Stimulated activated CD8-positive, alpha-beta memory T cell treated with anti-CD3 and anti-CD28 coated beads, Interleukin-15, amount 100 ng/mL, for 1 hour (primary cell): ENCODE measurements at regions not wholly inside any gene's neighbourhood (a gene's known extent, or its start where the extent isn't known, plus 50 kb on each side); places are given as distances from the start of the nearest gene placed in this dataset.

ENCODE experiments used
- DNase-seq: peaks from one replicate; pipeline ENCODE4 v3.0.0-alpha.2; 2020; ENCODE audit warnings: low read depth

DNA sequence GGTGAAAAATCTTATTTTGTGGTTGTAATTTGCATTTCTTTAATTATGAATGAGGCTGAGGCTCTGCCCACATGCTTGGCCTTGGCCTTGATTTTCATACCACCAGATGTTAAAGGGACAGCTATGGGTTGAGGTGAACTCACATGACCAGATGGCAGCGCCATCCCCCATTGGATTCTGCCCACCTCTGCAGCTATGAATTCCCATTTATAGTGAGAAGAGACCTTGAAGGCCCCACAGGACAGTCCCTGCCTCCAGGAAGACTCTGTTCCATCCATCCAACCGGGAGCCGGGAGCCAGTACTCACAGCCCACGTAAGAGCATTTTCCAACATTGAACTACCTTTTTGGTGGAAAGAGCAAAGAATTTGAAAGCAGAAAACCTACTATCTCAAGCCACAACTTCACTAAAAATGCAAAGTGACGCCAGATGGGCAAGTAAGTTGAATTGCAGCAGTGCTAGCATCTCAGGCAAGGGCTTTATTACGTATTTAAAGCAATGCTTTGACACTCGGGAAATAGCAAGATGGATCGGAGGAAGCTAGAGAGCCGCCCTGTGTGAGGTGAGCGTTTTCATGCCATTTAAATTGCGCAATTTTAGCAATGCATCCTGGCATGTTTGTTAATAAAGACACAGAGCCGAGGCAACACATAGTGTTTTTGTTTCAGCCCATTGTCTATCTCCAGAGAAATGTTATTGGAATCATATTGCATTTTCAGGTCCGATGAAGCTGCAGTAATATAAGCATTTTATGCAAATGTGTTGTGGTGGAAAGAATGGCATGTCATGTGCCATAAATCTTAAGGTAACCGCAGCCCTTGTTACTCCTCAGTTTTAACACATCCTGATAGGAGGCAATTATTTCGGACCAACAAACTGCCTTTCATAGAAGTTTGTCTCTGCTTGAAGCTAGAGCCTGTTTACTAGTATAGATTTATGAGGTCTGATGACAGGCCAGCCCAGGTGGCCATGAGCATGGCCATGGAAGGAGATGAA lies 273.4 kb upstream of the TNRC6C start:
- no peak for DNase-seq

DNA sequence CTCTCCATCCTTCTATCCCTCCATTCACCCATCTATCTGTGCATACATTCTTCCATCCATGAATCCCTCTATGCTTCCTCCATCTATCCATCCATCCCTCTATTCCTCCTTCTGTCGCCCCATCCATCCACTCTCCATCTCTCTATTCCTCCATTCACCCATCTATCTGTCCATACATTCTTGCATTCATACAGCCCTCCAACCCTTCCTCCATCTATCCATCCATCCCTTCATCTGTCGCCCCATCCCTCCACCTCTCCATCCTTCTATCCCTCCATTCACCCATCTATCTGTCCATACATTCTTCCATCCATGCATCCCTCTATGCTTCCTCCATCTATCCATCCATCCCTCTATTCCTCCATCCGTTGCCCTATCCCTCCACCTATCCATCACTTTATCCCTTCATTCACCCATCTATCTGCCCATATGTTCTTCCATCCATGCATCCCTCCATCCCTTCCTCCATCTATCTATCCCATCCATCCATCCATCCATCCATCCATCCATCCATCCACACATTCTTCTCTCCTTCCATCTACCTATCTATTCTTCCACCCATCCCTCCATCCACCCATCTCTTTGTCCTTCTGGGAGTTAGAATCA lies 272.5 kb upstream of the TNRC6C start:
- no peak for DNase-seq

DNA sequence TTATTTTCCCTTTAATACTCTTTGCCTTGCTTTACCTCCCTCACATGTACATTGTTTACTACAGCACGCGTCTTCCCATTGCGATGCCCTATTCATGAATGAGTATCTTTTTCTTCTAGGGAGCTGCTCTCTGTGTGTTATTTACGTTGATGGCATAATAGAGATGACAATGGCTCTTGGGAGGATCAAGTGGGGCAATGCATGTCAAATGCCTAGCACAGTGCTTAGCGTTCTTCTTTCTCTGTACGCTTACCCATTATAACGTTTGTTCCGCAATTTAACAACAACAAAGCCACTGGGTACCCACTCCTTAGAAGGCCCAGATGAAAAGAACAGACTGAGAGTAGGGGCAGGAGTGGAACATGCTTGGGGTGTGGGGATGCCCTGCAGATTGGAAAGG lies 271.6 kb upstream of the TNRC6C start:
- no peak for DNase-seq

DNA sequence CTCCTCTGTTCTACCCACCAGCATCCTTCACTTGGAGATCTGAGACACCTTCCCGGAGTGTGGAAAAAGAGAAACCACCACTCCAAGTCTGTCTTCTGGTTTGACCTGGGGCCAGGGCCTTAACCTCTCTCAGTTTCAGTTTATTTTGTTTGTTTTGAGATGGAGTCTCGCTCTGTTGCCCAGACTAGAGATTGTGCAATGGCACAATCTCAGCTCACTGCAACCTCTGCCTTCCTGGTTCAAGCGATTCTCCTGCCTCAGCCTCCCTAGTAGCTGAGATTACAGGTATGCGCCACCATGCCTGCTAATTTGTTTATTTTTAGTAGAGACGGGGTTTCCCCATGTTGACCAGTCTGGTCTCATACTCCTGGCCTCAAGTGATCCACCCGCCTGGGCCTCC lies 271.1 kb upstream of the TNRC6C start:
- DNase-seq = no peak

DNA sequence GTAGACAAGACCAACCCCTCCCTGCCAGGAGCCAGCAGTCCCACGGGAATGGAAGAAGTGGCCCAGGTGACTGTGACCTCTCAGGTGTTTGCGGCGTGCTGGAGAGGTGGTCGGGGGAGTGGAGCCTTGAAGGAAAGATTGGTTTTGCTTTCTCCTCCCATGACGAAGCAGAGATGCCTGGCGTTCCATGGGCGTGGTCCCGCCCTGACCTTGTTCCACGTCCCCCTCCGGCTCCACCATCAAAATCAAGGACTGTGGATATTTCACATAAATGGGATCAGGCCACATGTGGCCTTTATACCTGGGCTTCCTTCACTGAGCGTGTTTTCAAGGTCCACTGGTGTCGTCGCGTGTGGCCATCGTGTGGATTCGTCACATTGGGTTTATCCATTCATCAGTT lies 270.6 kb upstream of the TNRC6C start:
- no peak for DNase-seq

DNA sequence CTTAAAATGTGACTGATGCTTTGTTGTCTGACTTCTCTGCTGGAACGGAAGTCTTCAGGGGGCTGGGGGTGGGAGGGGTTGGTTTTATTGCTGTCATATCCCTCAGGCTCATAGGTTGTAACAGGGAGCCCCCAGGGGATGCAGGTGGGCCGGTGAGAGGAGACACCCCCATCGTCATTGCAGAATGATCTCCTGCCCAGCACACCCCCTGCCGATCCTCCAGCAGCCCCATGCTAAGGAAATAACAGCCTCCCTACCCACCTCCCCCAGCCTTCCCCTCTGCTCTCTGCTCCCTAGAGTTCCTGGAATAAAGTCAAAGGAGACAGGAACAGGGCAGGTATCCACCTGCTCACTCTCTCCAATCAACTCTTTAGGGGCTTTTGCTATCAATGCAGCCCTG lies 270.1 kb upstream of the TNRC6C start:
- no peak for DNase-seq

DNA sequence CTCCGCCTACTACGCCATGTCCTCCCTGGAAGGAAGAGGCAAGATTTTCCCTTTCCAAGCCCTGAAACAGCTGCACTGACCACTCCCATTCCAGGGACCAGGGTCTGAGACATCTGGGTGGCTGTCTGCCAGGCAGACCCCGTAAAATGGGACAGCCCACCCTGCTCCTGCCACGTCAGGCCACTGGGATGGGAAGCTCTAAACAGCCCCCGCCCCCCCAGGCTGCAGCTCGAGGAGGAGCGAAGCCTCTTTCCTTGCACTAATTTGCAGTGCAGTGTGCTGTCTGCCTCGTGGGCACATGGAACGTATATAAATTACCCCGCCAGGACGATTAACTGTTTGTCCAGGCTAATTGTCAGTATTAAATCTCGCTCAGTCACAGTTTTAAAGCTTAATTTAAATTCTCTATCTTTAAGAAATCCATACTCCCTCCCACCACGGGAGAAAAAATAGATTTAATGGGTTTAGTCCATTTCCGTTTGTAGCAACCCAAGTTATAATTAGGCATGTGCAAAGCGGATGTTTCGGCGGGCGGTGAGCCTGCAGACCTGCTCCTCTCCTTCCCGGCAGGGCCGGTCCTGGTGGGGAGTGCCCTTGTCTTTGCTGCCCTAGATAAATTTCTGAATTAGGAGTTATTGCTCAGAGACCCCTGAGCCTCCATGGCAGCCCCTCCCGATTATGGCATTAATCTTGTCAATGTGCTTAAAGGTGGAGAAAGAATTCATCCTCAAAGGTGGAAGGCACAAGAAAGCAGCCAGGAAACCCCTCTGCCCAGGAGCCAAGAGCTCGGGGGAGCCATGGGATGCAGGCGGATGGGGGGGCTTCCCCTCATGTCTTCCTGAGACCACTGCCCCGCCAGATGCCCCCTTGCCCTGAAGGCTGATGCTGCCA lies 268.0 kb upstream of the TNRC6C start:
- no peak for DNase-seq

DNA sequence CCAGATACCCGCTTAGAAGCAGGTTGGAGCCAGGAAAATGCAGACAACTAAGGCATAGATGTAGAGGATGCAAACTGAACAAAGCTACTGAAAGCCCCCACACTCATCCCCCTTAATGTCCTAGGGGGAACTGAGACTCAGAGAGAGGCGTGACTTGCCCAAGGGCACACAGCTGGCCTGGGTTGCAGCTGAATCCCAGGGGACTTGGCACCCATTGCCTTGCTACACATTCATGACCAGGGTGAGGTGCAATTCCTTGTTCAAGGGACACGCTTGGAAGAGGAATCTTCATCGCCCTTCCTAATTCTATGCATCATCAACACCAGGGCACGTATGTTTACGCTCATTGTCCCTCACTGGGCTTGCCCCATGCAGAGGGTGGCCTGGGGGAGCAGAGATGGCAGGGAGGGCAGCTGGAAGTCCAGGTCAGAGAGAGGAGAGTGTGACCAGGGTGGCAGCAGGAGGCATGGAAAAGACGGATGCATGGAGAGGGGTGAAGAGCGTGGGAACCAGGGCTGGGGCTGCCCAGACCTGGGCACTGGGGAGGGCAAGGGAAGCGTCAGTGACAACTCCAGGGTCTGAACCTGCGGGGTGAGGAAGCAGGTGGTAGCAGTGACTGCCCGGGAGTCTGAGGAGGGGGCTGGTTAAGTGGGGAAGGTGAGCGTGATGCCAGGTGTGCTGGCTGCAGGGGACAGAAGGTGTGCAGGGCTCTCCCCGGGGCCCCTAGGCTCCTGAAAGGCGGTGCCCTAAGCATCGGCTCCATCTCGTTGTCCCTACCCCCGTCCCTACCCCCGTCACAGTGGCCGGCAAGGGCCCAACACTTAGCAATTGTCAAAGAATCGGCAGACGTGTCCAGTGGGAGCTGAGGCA lies 267.1 kb upstream of the TNRC6C start:
- DNase-seq = no peak

DNA sequence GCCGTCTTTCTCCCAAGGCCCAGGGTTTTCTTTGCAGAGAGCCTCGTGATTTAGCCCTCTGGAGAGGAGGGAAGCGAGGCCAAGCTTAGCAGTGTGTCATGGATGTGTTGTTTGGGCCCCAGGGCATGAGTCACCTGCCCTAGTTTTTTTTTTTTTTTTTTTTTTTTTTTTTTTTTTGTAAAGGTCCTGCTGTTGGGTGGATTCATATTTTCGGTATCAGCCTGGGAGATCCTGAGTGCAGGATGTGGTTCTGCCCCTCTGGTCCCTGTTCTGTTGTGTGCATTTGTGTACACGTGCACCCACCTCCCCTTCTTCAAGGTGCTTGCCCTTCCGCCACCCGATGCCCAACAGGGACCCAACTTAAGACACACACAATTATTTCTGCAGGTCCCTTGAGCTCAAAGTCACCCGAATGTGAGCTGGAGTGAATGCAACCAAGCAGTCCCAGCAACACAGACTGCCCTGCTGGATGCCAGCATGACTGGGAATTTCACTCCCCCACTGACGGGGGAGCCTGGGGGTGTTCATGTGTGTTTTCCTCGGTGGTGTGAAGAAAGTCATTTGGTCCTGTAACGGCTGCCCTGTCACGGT lies 265.8 kb upstream of the TNRC6C start:
- DNase-seq = no peak

DNA sequence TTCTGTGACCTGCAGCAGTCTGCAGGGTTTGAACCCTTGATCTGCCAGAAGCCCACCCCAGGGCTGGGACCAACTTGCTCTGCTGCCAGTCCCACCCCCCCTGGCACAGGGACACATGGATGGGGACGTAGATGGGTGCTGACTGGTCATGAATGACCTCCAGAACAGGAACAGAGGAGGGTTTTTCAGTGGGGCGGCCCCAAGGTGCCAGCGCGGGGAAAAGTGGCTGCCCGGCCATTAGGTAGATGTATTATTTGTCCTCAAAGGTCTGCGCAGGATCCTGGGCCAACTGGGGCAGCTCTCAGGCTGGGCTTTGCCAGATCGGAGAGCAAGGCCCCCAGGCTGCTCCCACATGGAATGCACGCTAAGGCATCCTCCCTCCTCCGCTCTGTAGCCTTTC lies 265.2 kb upstream of the TNRC6C start:
- DNase-seq = no peak

DNA sequence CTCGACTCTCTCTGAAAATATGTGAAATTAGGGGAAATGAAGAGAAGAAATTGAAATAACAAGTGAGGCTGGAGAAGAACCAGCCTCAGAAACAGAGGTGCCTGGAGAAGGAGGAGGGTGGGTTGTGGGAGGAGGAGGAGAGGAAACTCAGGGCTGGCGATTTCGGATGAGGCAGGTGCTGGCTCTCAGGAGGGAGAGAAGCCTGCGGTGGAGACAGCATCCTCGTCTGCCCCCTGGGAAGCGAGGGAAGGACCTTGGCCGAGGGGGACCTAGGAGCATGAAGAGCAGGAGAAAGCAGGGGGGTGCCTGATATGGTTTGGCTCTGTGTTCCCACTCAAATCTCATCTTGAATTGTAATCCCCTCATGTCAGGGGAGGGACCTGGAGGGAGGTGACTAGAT lies 264.7 kb upstream of the TNRC6C start:
- DNase-seq = no peak

DNA sequence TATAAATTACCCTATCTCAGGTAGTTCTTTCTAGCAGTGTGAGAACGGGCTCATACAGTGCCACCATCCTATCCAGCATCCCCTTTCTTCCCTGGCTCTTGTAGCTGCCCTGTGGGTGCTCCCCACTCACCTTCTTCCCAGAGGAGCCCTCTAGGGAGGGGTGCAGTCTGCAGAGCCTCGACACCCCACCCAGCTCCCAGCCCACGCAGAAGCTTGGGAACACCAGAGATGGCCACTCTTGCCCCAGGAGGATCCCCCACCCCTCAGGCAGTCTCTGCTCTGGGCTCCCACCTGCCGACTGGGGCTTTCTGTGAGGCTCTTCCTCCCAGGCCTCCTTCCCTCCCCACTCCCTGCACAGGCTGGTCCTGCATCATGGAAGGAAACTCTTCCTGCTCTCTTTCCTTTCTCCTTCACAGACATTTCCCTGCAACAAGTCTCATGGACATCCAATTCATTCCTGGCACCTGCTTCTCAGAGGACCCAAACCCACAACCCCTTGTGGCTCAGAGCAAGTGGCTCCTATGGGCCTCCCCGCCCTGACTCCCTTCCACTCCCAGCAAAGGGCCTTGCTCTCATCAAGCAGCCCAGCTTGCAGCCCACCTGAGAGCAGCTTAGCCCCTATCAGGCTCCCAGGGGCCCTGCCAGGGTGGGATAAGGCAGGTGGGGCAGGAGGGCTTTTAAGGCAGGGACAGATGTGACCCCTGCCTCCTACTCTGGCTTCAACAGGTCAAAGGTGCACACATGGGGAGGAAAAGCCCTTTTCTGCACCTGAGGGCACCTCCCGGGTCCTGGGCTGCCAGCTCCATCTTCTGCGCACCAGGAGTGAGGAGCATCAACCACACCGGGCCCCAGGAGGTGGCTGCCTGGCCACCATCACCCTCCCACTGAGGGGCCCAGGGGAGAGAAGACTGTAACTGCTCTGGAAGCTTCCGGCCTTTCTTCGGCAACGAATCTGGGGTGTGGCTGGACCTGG lies 263.8 kb upstream of the TNRC6C start:
- DNase-seq = no peak

DNA sequence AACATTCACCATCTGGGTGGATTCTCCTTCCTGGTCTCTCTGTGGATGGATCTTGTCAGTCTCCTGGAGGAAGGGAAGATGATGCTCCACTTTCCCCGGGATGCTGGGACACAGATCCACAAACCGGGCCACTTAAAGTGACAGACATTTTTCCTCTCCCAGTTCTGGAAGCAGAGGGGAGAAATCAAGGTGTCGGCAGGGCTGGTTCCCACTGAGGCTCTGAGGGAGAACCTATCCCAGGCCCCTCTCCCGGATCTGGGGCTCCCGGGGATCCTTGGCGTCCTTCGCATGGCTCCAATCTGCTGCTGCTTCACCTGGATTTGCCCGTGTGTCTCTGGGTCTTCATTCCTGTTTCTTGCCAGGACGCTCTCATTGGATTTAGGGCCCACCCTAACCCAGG lies 263.1 kb upstream of the TNRC6C start:
- DNase-seq = no peak

DNA sequence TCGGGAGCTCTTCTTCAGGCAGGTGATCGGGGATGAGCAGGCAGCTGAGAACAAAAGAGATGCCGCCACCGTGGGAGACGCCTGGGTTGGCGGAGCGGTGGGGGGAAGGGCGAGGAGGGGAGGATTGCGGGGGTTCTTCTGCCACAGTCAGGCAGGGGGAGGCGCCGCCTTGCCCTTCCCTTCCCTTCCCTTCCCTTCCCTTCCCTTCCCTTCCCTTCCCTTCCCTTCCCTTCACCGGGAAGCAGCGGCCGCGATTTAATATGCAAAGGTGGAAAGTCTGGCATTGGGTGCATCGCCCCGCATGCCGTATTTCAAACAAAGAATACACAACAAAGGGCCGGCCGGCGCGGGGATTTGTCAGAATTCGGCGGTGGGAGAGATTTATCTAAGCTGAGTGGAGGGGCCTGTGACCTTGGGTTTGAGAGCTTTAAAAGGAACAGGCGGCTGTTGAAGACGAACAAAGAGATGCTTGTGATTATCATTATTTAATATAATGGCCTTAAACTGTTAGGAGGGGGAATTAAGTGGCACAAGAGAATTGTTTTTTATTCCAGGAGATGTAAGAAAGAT lies 262.3 kb upstream of the TNRC6C start:
- DNase-seq = no peak

DNA sequence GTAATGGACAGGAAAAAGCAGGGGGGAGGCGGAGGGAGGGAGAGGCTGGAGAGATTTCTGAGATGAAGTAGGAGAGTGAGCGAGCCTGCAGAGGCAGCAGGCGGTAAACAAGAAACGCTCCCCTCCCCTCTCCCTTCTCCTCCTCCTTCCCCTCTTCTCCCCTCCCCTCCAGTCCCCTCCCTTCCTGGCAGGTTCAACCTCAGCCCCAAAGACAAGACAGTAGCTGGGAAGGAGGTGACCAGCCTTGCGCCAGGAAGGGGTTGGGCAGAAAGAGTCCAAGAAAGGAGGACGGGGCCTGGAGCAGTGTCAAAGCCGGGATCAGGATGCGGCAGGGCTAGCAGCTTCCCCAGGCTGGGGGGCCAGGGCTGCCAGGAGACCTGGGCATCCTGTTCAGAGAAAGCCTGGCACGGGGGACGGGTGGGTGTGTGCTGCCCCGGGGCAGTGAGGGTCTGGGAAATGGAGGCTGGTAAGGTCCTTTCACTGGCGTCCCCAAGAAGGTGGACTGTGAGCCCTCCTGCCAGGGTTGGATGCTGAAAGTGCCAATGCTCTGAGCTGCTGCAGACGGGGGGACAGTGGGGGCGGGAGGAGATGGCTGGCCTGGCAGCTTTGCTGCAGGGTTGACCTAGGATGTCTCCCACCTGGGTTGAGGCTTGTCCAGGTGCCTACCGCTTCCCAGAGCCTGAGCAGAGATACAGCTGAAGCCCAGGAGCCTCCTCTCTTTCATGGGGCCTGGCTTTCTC lies 261.6 kb upstream of the TNRC6C start:
- no peak for DNase-seq

DNA sequence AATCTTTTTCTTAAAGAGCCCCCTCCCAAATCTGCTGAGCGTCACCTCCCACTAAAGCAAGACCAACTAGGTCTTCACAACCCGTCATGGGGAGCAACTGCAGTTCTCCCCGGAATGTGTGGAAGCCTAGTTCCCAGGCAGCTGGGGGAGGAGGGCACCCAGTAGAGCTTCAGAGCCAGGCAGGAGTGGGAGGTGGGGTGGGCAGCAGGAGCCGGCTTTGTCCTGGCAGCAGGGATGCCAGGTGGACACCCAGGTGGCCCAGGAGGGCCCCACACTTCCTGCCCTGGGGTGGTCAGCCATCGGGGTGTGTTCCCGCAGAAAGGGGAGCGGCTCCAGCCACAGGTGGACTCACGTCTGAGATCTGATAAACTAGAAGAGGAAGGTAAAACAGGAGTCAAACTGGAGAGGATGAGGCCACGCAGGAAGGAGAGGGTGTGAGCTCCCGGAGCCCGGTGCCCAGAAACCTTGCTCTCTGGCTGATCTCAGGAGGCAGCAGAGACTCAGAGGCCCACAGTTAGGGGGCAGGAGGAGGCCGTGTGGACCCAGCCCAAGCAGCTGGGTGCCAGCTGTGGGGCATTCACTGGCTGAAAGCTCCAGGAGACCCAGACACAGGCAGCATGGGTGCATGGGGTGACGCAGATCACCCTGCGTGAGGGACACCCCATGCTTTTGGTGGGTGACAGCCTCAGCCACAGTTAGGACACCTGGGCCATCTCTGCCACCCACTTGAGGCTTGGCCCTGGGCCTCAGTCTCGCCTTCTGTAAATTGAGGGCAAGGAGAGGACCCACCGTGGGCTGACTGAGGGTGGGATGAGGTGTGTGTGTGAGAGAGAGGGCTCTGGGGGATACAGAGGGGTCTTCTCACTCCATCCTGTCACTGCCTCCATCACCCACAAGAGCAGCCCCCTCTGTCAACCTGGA lies 260.8 kb upstream of the TNRC6C start:
- DNase-seq = no peak

DNA sequence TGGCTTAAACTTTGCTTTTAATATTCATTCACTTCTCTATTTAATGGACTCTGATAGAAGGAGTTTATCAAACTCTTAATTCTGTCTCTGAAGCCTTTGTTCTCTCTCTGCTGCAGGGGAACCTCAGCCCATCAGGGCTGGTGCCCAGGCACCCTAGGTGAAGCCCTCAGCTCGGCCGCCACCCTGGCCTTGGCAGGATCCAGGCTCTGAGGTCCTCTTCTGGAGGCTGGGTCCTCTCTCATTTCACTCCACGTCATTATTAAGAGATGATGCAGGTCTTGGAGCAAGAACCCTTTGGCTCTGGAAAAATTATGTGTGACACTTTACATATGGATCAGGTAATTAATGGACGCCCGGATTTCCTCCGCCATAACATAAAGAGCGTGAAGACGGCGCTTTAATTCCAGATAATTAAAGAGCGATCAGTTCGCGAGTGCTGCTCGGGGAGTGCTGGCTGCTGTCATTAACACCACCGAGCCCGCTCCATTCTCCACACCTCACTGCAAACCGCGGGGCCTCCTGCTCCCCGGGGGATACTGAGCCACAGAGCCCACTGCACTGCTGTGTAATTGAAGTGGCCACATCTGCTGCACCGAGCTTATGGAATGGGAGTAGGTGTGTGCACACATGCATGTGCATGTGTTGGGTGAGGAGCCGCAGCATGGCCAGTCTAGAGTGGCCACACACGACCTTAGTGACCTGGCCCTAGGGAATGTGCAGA lies 259.4 kb upstream of the TNRC6C start:
- no peak for DNase-seq
